Mammary epithelial cell (primary cell): ENCODE measurements at regions not wholly inside any gene's neighbourhood (a gene's known extent, or its start where the extent isn't known, plus 50 kb on each side); places are given as distances from the start of the nearest gene placed in this dataset.

Experiments
- EZH2 ChIP-seq: IDR thresholded peaks from 2 replicates; pipeline ENCODE4 v1.6.1; 2012; ENCODE audit warnings: low read length, inconsistent platforms, borderline replicate concordance
- TF ChIP-seq, protein P1 (sequence below), 2 donors: IDR thresholded peaks in 1 of 2; conservative IDR thresholded peaks in 1 of 2; 2 replicates each; pipeline ENCODE4 v1.5.1; 2011 to 2012; ENCODE audit warnings: inconsistent platforms in 2 of 2, low read length in 2 of 2, mild to moderate bottlenecking in 2 of 2, control low read depth in 1 of 2, low read depth in 1 of 2; ENCODE audit not compliant: insufficient read depth in 1 of 2; ENCODE audit errors: extremely low read depth in 1 of 2

DNA sequence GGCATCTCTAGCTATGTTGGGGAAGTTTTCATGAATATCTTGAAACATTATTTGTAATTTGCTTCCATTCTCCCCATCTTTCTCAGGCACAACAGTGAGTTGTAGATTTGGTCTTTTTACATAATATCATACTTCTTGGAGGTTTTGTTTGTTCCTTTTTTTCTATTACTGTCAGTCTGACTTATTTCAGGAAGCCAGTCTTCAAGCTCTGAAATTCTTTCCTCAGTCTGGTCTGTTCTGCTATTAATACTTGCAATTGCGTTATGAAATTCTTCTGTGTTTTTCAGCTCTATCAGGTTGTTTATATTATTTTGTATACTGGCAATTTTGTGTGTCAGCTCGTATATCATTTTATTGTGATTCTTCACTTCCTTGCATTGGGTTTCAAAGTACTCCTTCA, 424.6 kb upstream of the PTBP2 start:
- TF ChIP-seq, protein P1, sequence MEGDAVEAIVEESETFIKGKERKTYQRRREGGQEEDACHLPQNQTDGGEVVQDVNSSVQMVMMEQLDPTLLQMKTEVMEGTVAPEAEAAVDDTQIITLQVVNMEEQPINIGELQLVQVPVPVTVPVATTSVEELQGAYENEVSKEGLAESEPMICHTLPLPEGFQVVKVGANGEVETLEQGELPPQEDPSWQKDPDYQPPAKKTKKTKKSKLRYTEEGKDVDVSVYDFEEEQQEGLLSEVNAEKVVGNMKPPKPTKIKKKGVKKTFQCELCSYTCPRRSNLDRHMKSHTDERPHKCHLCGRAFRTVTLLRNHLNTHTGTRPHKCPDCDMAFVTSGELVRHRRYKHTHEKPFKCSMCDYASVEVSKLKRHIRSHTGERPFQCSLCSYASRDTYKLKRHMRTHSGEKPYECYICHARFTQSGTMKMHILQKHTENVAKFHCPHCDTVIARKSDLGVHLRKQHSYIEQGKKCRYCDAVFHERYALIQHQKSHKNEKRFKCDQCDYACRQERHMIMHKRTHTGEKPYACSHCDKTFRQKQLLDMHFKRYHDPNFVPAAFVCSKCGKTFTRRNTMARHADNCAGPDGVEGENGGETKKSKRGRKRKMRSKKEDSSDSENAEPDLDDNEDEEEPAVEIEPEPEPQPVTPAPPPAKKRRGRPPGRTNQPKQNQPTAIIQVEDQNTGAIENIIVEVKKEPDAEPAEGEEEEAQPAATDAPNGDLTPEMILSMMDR (conservative IDR thresholded peaks at IDR 0.05 in 1 of 2, IDR thresholded peaks at IDR 0.05 in 1 of 2; ENCODE audit: extremely low read depth in 1 of 2, insufficient read depth in 1 of 2, low read depth in 1 of 2, low read length in 2 of 2): no peak
- no peak for TF ChIP-seq EZH2
